Pancreas (tissue), 10 donors: ENCODE measurements at regions not wholly inside any gene's neighbourhood (a gene's known extent, or its start where the extent isn't known, plus 50 kb on each side); places are given as distances from the start of the nearest gene placed in this dataset.
A peak's percentile ranks its signal among the peaks of the same experiment; 100 is the strongest.

Experiments
- ATAC-seq, 4 donors: fragments of 200-7000 bp; cut with Tn5 transposase; one replicate each; pipeline versions ENCODE4 v1.8.0 to v1.9.1; 2020; ENCODE audit warnings: mild to moderate bottlenecking in 4 of 4, moderate library complexity in 4 of 4
- DNase-seq, 6 donors: peaks; one replicate each; pipeline ENCODE4 v3.0.0-alpha.2; 2020
- FAIRE-seq: peaks from 2 replicates; lab custom pipeline; 2012; peaks lifted over from hg19 to GRCh38; lab: Jason Lieb, UNC
- H3K27ac ChIP-seq, 4 donors: fragments of 200-600 bp; sonication (generic); 1 replicate in 3 of 4; 2 replicates in 1 of 4; pipeline versions ENCODE4 v1.5.0 to v1.8.0; 2020
- H3K27me3 ChIP-seq, 4 donors: fragments of 200-600 bp; one replicate each; pipeline ENCODE4 v1.8.0; 2021
- H3K36me3 ChIP-seq, 3 donors: fragments of 200-600 bp; sonication (generic) in 1 of 3; one replicate each; pipeline versions ENCODE4 v1.5.0 to v1.8.0; 2020 to 2021
- H3K4me1 ChIP-seq, 3 donors: fragments of 200-600 bp; one replicate each; pipeline ENCODE4 v1.8.0; 2021
- H3K4me3 ChIP-seq, 4 donors: fragments of 200-600 bp; sonication (generic) in 2 of 4; one replicate each; pipeline versions ENCODE4 v1.5.0 to v1.8.0; 2020 to 2021
- H3K9me3 ChIP-seq, 4 donors: fragments of 200-600 bp; one replicate each; pipeline ENCODE4 v1.8.0; 2021
- WGBS, 2 donors: extraction: QIAGEN DNeasy Blood & Tissue Kit; methylation state at CpG; one replicate each; pipeline ENCODE4 v1.1.7; 2013; 5-methylcytosine and 5-hydroxymethylcytosine counted together
- intact Hi-C, 3 donors: fragments of 100-400 bp; cut with DNase I; formaldehyde crosslinking; loops; one replicate each; pipeline versions ENCODE4 v1.11.1 to v1.14.2; 2022
- TF ChIP-seq, protein P1 (sequence below), 4 donors: fragments of 200-600 bp; sonication (generic) in 3 of 4; IDR thresholded peaks; one replicate each; pipeline versions ENCODE4 v1.5.0 to v1.8.0; 2021; ENCODE audit warnings: antibody characterized with exemption in 4 of 4
- donor health status: healthy with polysubstance abuse.
- donor health status: DM: no; HTN: no; CAD: no; lungs with moderate emphysema.
- donor health status: DM: no; HTN: no; CAD: no.
- donor health status: control.
- donor health status: control.
- donor health status: Bipolar disorder and iron deficiency.
- donor health status: DM: yes; HTN: yes; CAD: no.
- donor health status: DM: no; HTN: no; CAD: no.
- donor health status: DM: no; HTN: no; CAD: no.
- donor health status: DM: yes; HTN: yes; CAD: no.

GRCh38 chr11:81946831-81947230 is 786.8 kb downstream of the FAM181B start:
- H3K36me3 ChIP-seq = no peaks in the 10 kb centered on the region
- DNase-seq (no peak), FAIRE-seq (no peak), ATAC-seq (no peak)
- no peak overlapping the region for H3K4me3 ChIP-seq
- intact Hi-C loops = no loop called here
- 51 to 57% methylated on average over 3 of the region's 3 CpGs for WGBS, 2 donors
- TF ChIP-seq, protein P1, sequence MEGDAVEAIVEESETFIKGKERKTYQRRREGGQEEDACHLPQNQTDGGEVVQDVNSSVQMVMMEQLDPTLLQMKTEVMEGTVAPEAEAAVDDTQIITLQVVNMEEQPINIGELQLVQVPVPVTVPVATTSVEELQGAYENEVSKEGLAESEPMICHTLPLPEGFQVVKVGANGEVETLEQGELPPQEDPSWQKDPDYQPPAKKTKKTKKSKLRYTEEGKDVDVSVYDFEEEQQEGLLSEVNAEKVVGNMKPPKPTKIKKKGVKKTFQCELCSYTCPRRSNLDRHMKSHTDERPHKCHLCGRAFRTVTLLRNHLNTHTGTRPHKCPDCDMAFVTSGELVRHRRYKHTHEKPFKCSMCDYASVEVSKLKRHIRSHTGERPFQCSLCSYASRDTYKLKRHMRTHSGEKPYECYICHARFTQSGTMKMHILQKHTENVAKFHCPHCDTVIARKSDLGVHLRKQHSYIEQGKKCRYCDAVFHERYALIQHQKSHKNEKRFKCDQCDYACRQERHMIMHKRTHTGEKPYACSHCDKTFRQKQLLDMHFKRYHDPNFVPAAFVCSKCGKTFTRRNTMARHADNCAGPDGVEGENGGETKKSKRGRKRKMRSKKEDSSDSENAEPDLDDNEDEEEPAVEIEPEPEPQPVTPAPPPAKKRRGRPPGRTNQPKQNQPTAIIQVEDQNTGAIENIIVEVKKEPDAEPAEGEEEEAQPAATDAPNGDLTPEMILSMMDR (IDR thresholded peaks at IDR 0.05) = no peak
- H3K27ac ChIP-seq = no peak overlapping the region
- no peaks in the 10 kb centered on the region for H3K4me1 ChIP-seq
- H3K9me3 ChIP-seq = no peaks in the 10 kb centered on the region
- no peaks in the 10 kb centered on the region for H3K27me3 ChIP-seq

DNA sequence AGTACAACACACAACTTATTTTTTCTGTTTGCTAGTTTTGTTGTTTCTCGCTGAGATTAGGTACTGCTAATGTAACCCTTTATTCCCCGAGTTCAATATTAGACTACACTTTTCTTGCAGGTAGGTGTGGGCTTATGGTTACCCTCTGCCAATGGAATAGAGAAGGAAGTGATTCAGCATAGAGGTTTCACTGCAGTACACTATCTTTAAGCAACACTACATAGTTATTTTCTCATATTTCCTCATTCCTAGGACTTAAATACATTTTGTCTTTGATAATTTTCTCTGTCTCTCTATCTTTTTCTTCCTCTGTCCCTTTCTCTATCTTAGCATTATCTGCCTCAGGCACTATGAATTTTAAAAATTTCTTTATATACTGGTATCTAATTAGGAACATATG is 791.0 kb downstream of the FAM181B start:
- Histone ChIP-seq H3K4me1 (no peaks in the 10 kb centered on the region), H3K4me3 (no peak overlapping the region), H3K36me3 (no peaks in the 10 kb centered on the region), H3K9me3 (no peaks in the 10 kb centered on the region), H3K27ac (no peak overlapping the region), H3K27me3 (no peaks in the 10 kb centered on the region)
- TF ChIP-seq, protein P1 (IDR thresholded peaks at IDR 0.05) = no peak
- DNase-seq (no peak), ATAC-seq (no peak), FAIRE-seq (no peak)
- WGBS, 2 donors = 27 to 35% methylated on average over 2 of the region's 2 CpGs
- intact Hi-C loops = no loop called here

- H3K27ac ChIP-seq = no peak overlapping the region
- H3K27me3 ChIP-seq = no peaks in the 10 kb centered on the region
- H3K4me1 ChIP-seq = no peaks in the 10 kb centered on the region
- H3K36me3 ChIP-seq = no peaks in the 10 kb centered on the region
- 64 to 73% methylated on average over 2 of the region's 2 CpGs for WGBS, 2 donors
- TF ChIP-seq, protein P1 (IDR thresholded peaks at IDR 0.05) = no peak
- ATAC-seq (no peak), FAIRE-seq (no peak), DNase-seq (no peak)
- no peaks in the 10 kb centered on the region for H3K9me3 ChIP-seq
- intact Hi-C loops = no loop called here
- H3K4me3 ChIP-seq = no peak overlapping the region
Observed at GRCh38 chr11:81941998-81942397, 791.7 kb downstream of the FAM181B start.

DNA sequence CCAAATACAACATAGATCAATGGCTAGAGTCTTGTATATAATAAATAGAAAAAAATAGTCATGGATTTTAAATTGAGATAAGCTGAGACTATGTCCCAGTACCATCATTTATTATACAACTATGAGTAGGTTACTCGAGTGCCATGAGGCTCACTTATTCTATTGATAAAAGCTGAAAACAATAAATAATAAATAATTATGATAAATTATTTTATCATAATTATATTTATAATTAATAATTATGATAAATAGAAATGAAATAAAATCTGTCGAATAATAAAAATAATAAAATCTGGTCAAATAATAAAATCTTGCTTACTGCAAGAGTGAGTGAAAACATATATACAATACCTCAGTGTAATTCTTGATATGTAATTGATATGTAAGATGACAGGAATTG is 801.4 kb downstream of the FAM181B start:
- H3K9me3 ChIP-seq = no peaks in the 10 kb centered on the region
- H3K4me1 ChIP-seq = no peaks in the 10 kb centered on the region
- H3K4me3 ChIP-seq = no peak overlapping the region
- intact Hi-C loops = no loop called here
- ATAC-seq (no peak), FAIRE-seq (peak; percentile 67), DNase-seq (no peak)
- TF ChIP-seq, protein P1 (IDR thresholded peaks at IDR 0.05) = no peak
- 63 to 75% methylated on average over 2 of the region's 2 CpGs for WGBS, 2 donors
- H3K27ac ChIP-seq = no peak overlapping the region
- no peaks in the 10 kb centered on the region for H3K36me3 ChIP-seq
- H3K27me3 ChIP-seq = no peaks in the 10 kb centered on the region

DNA sequence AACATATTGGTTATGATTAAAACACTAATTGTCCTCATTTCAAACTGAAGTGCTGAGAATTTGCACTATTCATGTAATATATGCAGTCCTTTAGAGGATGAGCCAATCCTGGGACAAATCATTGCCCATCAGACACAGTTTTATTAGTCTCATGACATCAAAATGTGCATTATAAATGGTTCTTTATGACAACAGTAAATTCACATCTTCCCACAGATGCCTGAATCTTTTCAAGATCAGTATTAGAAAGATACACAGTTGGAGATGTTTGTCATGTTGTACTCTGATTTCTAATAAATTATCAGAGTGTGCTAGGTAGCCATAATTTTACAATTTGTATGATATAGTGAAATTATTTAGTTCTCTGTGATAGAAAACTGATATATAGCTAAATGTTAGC is 813.5 kb downstream of the FAM181B start:
- H3K4me3 ChIP-seq = no peak overlapping the region
- DNase-seq (no peak), ATAC-seq (no peak), FAIRE-seq (no peak)
- H3K27me3 ChIP-seq = no peaks in the 10 kb centered on the region
- H3K4me1 ChIP-seq = no peaks in the 10 kb centered on the region
- no peak overlapping the region for H3K27ac ChIP-seq
- H3K36me3 ChIP-seq = no peaks in the 10 kb centered on the region
- H3K9me3 ChIP-seq = no peaks in the 10 kb centered on the region
- TF ChIP-seq, protein P1 (IDR thresholded peaks at IDR 0.05) = no peak
- intact Hi-C loops = no loop called here
